WTC11 (cell line): ENCODE measurements at regions not wholly inside any gene's neighbourhood (a gene's known extent, or its start where the extent isn't known, plus 50 kb on each side); places are given as distances from the start of the nearest gene placed in this dataset.

Source experiments
- ATAC-seq: fragments of 200-7000 bp; cut with Tn5 transposase; 2 replicates; pipeline ENCODE4 v1.10.0; 2021; ENCODE audit warnings: mild to moderate bottlenecking, moderate library complexity
- CTCF ChIA-PET: fragments of 300-600 bp; sonication (Branson Sonifier 250); formaldehyde crosslinking; loops from one replicate; lab custom pipeline; 2021; ENCODE audit warnings: antibody characterized with exemption; lab: Charles Lee
- POLR2A ChIA-PET: fragments of 350-600 bp; sonication (Branson Sonifier 250); formaldehyde crosslinking; loops from one replicate; lab custom pipeline; 2021; ENCODE audit warnings: antibody characterized with exemption; lab: Charles Lee
- DNase-seq: peaks from one replicate; pipeline ENCODE4 v3.0.0; 2021; ENCODE audit warnings: low spot score
- H3K27ac Mint-ChIP-seq: 2 replicates; pipeline ENCODE4 v1.8.0; 2021; ENCODE audit warnings: mixed read lengths
- H3K27me3 Mint-ChIP-seq: 2 replicates; pipeline ENCODE4 v1.8.0; 2021; ENCODE audit warnings: low read depth, mild to moderate bottlenecking, moderate library complexity, mixed read lengths
- H3K36me3 Mint-ChIP-seq: 2 replicates; pipeline ENCODE4 v1.8.0; 2021; ENCODE audit warnings: mixed read lengths
- H3K4me1 Mint-ChIP-seq: 2 replicates; pipeline ENCODE4 v1.8.0; 2022; ENCODE audit warnings: mixed read lengths
- H3K4me3 Mint-ChIP-seq: 2 replicates; pipeline ENCODE4 v1.8.0; 2021; ENCODE audit warnings: mild to moderate bottlenecking, moderate library complexity, mixed read lengths
- H3K9me3 Mint-ChIP-seq: 2 replicates; pipeline ENCODE4 v1.8.0; 2021; ENCODE audit warnings: mixed read lengths
- FOXJ3 ChIP-seq: sonication (generic); formaldehyde crosslinking; IDR thresholded peaks from 2 replicates; pipeline ENCODE4 v1.9.0; 2021; ENCODE audit warnings: missing genetic modification reagents, mild to moderate bottlenecking, borderline replicate concordance
- FOXK1 ChIP-seq: sonication (generic); formaldehyde crosslinking; IDR thresholded peaks from 2 replicates; pipeline ENCODE4 v1.8.0; 2022; ENCODE audit warnings: mild to moderate bottlenecking, moderate library complexity, missing genetic modification reagents
- GABPB1 ChIP-seq: sonication (generic); formaldehyde crosslinking; IDR thresholded peaks from 2 replicates; pipeline ENCODE4 v1.8.1; 2023; ENCODE audit warnings: mild to moderate bottlenecking, missing genetic modification reagents
- HMGA2 ChIP-seq: fragments of 250-450 bp; sonication (Bioruptor Pico); IDR thresholded peaks from 2 replicates; pipeline ENCODE4 v1.4.0; 2021; ENCODE audit warnings: mild to moderate bottlenecking, moderate library complexity
- ZNF396 ChIP-seq: fragments of 250-450 bp; sonication (Bioruptor Pico); IDR thresholded peaks from 2 replicates; pipeline ENCODE4 v1.8.0; 2021; ENCODE audit warnings: mild to moderate bottlenecking, moderate library complexity, borderline replicate concordance
- TF ChIP-seq, protein P1 (sequence below): fragments of 250-450 bp; sonication (Bioruptor Pico); conservative IDR thresholded peaks from 2 replicates; pipeline ENCODE4 v1.9.0; 2021; ENCODE audit warnings: mild to moderate bottlenecking
- TF ChIP-seq, protein P2 (sequence below): sonication (generic); formaldehyde crosslinking; IDR thresholded peaks from 2 replicates; pipeline ENCODE4 v1.8.0; 2023; ENCODE audit warnings: missing genetic modification reagents, mild to moderate bottlenecking, borderline replicate concordance
- TF ChIP-seq, protein P3 (sequence below): sonication (generic); formaldehyde crosslinking; IDR thresholded peaks from 2 replicates; pipeline ENCODE4 v1.8.1; 2023; ENCODE audit warnings: mild to moderate bottlenecking, missing genetic modification reagents, borderline replicate concordance
- TF ChIP-seq, protein P4 (sequence below): sonication (generic); formaldehyde crosslinking; IDR thresholded peaks from 2 replicates; pipeline ENCODE4 v1.8.0; 2022; ENCODE audit warnings: mild to moderate bottlenecking, missing genetic modification reagents
- TF ChIP-seq, protein P5 (sequence below): fragments of 250-450 bp; sonication (Bioruptor Pico); IDR thresholded peaks from 2 replicates; pipeline ENCODE4 v1.9.0; 2021; ENCODE audit warnings: mild to moderate bottlenecking, borderline replicate concordance

DNA sequence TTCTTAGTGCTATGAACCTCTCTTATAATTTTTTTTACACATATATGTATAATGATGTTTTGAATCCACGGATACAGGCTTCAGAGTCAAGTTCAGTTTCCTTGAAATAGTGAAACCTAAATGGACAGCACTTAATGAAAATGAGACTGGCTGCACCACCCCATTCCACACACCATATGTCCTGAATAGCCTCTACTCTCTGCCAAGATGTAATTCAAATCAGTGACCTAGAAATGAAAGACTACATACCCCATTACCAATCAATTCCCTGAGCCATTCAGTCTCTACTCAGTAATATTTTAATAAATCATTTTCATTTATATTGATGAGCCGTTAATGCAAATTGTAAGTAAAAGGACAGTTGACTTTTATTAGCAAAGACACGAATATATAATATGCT, 614.9 kb upstream of the TMPRSS15 start:
- Mint-ChIP-seq H3K4me1 (no peaks in the 10 kb centered on the region), H3K27me3 (no peaks in the 10 kb centered on the region), H3K4me3 (no peak overlapping the region), H3K27ac (no peak overlapping the region), H3K9me3 (no peaks in the 10 kb centered on the region), H3K36me3 (no peaks in the 10 kb centered on the region)
- TF ChIP-seq ZNF396 (no peak), FOXJ3 (CRISPR knock-in tag) (no peak), GABPB1 (CRISPR knock-in tag) (no peak), FOXK1 (CRISPR knock-in tag) (no peak)
- TF ChIP-seq, protein P1, sequence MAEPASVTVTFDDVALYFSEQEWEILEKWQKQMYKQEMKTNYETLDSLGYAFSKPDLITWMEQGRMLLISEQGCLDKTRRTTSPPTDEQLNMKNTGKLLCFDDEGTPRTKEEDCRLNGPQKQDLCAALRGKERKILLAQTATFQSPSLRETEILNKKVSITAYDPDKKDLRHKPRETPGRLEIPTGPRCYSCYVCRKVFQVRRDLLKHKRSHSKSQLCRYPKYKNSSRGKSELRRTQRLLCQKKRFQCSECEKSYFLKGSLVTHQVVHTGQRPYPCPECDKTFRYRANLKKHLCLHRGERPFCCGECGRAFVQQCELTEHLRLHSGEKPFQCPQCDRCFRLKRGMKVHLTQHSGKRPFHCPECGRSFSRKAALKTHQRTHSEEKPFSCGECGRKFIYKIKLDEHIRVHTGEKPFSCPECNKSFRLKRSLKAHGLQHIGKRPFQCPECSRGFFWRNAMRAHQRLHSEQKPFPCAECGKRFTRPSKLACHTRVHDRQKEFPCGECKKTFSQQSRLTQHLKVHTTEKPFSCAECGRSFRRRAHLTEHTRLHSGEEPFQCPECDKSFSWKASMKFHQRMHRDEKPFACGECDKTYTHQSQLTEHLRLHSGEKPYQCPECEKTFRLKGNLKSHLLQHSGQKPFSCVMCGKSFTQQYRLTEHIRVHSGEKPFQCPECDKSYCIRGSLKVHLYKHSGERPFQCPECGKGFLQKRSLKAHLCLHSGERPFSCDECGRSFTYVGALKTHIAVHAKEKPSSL: no peak
- TF ChIP-seq, protein P2, sequence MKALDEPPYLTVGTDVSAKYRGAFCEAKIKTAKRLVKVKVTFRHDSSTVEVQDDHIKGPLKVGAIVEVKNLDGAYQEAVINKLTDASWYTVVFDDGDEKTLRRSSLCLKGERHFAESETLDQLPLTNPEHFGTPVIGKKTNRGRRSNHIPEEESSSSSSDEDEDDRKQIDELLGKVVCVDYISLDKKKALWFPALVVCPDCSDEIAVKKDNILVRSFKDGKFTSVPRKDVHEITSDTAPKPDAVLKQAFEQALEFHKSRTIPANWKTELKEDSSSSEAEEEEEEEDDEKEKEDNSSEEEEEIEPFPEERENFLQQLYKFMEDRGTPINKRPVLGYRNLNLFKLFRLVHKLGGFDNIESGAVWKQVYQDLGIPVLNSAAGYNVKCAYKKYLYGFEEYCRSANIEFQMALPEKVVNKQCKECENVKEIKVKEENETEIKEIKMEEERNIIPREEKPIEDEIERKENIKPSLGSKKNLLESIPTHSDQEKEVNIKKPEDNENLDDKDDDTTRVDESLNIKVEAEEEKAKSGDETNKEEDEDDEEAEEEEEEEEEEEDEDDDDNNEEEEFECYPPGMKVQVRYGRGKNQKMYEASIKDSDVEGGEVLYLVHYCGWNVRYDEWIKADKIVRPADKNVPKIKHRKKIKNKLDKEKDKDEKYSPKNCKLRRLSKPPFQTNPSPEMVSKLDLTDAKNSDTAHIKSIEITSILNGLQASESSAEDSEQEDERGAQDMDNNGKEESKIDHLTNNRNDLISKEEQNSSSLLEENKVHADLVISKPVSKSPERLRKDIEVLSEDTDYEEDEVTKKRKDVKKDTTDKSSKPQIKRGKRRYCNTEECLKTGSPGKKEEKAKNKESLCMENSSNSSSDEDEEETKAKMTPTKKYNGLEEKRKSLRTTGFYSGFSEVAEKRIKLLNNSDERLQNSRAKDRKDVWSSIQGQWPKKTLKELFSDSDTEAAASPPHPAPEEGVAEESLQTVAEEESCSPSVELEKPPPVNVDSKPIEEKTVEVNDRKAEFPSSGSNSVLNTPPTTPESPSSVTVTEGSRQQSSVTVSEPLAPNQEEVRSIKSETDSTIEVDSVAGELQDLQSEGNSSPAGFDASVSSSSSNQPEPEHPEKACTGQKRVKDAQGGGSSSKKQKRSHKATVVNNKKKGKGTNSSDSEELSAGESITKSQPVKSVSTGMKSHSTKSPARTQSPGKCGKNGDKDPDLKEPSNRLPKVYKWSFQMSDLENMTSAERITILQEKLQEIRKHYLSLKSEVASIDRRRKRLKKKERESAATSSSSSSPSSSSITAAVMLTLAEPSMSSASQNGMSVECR (CRISPR knock-in tag): no peak
- TF ChIP-seq, protein P3, sequence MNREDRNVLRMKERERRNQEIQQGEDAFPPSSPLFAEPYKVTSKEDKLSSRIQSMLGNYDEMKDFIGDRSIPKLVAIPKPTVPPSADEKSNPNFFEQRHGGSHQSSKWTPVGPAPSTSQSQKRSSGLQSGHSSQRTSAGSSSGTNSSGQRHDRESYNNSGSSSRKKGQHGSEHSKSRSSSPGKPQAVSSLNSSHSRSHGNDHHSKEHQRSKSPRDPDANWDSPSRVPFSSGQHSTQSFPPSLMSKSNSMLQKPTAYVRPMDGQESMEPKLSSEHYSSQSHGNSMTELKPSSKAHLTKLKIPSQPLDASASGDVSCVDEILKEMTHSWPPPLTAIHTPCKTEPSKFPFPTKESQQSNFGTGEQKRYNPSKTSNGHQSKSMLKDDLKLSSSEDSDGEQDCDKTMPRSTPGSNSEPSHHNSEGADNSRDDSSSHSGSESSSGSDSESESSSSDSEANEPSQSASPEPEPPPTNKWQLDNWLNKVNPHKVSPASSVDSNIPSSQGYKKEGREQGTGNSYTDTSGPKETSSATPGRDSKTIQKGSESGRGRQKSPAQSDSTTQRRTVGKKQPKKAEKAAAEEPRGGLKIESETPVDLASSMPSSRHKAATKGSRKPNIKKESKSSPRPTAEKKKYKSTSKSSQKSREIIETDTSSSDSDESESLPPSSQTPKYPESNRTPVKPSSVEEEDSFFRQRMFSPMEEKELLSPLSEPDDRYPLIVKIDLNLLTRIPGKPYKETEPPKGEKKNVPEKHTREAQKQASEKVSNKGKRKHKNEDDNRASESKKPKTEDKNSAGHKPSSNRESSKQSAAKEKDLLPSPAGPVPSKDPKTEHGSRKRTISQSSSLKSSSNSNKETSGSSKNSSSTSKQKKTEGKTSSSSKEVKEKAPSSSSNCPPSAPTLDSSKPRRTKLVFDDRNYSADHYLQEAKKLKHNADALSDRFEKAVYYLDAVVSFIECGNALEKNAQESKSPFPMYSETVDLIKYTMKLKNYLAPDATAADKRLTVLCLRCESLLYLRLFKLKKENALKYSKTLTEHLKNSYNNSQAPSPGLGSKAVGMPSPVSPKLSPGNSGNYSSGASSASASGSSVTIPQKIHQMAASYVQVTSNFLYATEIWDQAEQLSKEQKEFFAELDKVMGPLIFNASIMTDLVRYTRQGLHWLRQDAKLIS (CRISPR knock-in tag): no peak
- TF ChIP-seq, protein P4, sequence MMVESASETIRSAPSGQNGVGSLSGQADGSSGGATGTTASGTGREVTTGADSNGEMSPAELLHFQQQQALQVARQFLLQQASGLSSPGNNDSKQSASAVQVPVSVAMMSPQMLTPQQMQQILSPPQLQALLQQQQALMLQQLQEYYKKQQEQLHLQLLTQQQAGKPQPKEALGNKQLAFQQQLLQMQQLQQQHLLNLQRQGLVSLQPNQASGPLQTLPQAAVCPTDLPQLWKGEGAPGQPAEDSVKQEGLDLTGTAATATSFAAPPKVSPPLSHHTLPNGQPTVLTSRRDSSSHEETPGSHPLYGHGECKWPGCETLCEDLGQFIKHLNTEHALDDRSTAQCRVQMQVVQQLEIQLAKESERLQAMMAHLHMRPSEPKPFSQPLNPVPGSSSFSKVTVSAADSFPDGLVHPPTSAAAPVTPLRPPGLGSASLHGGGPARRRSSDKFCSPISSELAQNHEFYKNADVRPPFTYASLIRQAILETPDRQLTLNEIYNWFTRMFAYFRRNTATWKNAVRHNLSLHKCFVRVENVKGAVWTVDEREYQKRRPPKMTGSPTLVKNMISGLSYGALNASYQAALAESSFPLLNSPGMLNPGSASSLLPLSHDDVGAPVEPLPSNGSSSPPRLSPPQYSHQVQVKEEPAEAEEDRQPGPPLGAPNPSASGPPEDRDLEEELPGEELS: no peak
- ChIA-PET POLR2A (no interaction called here), CTCF (no interaction called here)
- DNase-seq (no peak), ATAC-seq (no peak)

DNA sequence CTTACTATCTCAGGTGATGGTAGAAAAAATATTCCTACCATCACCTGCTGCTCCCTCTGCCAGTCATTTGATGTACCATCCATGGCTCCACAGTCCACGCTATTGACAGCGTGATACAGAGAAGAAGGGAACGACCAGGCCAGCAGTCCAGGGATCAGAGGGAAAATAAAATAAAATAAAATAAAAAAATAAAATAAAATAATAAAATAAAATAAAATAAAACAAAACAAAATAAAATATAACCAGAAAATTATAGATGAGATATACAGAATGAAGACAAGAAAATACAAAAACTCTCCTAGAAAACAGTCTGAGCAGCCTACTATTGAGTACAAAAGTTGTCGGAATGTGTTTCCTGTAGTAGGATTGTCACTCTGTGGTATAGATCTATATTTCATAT, 619.4 kb upstream of the TMPRSS15 start:
- H3K27me3 Mint-ChIP-seq: no peaks in the 10 kb centered on the region
- DNase-seq: no peak
- CTCF ChIA-PET: no interaction called here
- no peaks in the 10 kb centered on the region for H3K4me1 Mint-ChIP-seq
- POLR2A ChIA-PET: no interaction called here
- TF ChIP-seq HMGA2 (CRISPR knock-in tag): peak; percentile 98
- TF ChIP-seq, protein P5, sequence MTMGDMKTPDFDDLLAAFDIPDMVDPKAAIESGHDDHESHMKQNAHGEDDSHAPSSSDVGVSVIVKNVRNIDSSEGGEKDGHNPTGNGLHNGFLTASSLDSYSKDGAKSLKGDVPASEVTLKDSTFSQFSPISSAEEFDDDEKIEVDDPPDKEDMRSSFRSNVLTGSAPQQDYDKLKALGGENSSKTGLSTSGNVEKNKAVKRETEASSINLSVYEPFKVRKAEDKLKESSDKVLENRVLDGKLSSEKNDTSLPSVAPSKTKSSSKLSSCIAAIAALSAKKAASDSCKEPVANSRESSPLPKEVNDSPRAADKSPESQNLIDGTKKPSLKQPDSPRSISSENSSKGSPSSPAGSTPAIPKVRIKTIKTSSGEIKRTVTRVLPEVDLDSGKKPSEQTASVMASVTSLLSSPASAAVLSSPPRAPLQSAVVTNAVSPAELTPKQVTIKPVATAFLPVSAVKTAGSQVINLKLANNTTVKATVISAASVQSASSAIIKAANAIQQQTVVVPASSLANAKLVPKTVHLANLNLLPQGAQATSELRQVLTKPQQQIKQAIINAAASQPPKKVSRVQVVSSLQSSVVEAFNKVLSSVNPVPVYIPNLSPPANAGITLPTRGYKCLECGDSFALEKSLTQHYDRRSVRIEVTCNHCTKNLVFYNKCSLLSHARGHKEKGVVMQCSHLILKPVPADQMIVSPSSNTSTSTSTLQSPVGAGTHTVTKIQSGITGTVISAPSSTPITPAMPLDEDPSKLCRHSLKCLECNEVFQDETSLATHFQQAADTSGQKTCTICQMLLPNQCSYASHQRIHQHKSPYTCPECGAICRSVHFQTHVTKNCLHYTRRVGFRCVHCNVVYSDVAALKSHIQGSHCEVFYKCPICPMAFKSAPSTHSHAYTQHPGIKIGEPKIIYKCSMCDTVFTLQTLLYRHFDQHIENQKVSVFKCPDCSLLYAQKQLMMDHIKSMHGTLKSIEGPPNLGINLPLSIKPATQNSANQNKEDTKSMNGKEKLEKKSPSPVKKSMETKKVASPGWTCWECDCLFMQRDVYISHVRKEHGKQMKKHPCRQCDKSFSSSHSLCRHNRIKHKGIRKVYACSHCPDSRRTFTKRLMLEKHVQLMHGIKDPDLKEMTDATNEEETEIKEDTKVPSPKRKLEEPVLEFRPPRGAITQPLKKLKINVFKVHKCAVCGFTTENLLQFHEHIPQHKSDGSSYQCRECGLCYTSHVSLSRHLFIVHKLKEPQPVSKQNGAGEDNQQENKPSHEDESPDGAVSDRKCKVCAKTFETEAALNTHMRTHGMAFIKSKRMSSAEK: no peak
- H3K36me3 Mint-ChIP-seq: no peaks in the 10 kb centered on the region
- H3K9me3 Mint-ChIP-seq: no peaks in the 10 kb centered on the region
- ATAC-seq: no peak
- H3K27ac Mint-ChIP-seq: no peak overlapping the region
- no peak overlapping the region for H3K4me3 Mint-ChIP-seq
